ENCODE measurements at regions not wholly inside any gene's neighbourhood (a gene's known extent, or its start where the extent isn't known, plus 50 kb on each side); places are given as distances from the start of the nearest gene placed in this dataset.

GRCh38 chr10:112082120-112082519, 101.4 kb downstream of the GPAM start:
- Histone ChIP-seq H3K4me2 (ENCODE audit: insufficient read depth in 1 of 2, low read depth in 2 of 2, low read length in 2 of 2) (no peak overlapping the region), H3K79me1 (ENCODE audit: low read depth, low read length) (no peaks in the 10 kb centered on the region), H3K23ac (ENCODE audit: insufficient read length) (no peak overlapping the region), H3K36me3 (ENCODE audit: control insufficient read depth in 2 of 4, insufficient read depth in 4 of 4, low read length in 3 of 4) (no peaks in the 10 kb centered on the region), H3K18ac (ENCODE audit: extremely low read depth, low read length) (no peak overlapping the region), H4K5ac (ENCODE audit: insufficient read length, low read depth, low read length) (no peak overlapping the region), H4K20me1 (replicated peaks in 1 of 2; ENCODE audit: control insufficient read depth in 1 of 2, insufficient read depth in 2 of 2, low read length in 2 of 2) (peaks cover 0 to 1% of the 10 kb centered on the region in 2 experiments), H4K91ac (replicated peaks; ENCODE audit: insufficient read length, low read length) (no peak overlapping the region), H2BK20ac (ENCODE audit: low read length) (no peak overlapping the region), H2BK12ac (ENCODE audit: low read depth, low read length) (no peak overlapping the region), H3K4me1 (replicated peaks in 1 of 4; ENCODE audit: control insufficient read depth in 3 of 4, insufficient read depth in 4 of 4, low read length in 3 of 4) (peaks cover 0 to 3% (median 1%) of the 10 kb centered on the region in 4 experiments; a peak in 1 of 7 replicates), H2AK5ac (ENCODE audit: low read depth, low read length) (no peak overlapping the region), H3K27me3 (replicated peaks in 1 of 4; ENCODE audit: control insufficient read depth in 3 of 4, extremely low read depth in 1 of 4, insufficient read depth in 3 of 4, low read length in 3 of 4) (peaks cover 0 to under 1% (median 0%) of the 10 kb centered on the region in 4 experiments; a peak in 1 of 7 replicates), H2BK15ac (ENCODE audit: low read length) (no peak overlapping the region), H3K4me3 (ENCODE audit: extremely low read depth in 1 of 4, insufficient read depth in 2 of 4, low read depth in 3 of 4, low read length in 4 of 4) (no peak overlapping the region), H2BK120ac (replicated peaks; ENCODE audit: low read depth, low read length) (no peak overlapping the region), H3K23me2 (ENCODE audit: low read depth, low read length) (no peaks in the 10 kb centered on the region), H3K14ac (ENCODE audit: insufficient read length) (no peak overlapping the region), H2BK5ac (ENCODE audit: low read depth, low read length) (no peak overlapping the region), H3K9ac (replicated peaks in 1 of 4; ENCODE audit: extremely low read depth in 1 of 4, low read depth in 3 of 4, low read length in 3 of 4) (no peak overlapping the region), H4K8ac (ENCODE audit: extremely low read depth, insufficient read depth, low read length) (no peak overlapping the region), H3K4ac (replicated peaks; ENCODE audit: insufficient read length, low read depth, low read length) (no peak overlapping the region), H3K27ac (ENCODE audit: low read depth, low read length) (no peak overlapping the region), H3K56ac (replicated peaks; ENCODE audit: insufficient read length, low read depth, low read length) (no peak overlapping the region), H3K9me3 (ENCODE audit: insufficient read depth in 2 of 2, low read depth in 1 of 2, low read length in 1 of 2) (no peaks in the 10 kb centered on the region), H2AFZ (ENCODE audit: low read length) (no peak overlapping the region), H3K79me2 (ENCODE audit: control insufficient read depth in 1 of 2, insufficient read depth in 2 of 2, low read length in 2 of 2) (no peaks in the 10 kb centered on the region)
- ChIA-PET CTCF (ENCODE audit: partially characterized antibody) (interaction anchor here (0.7 to 1.6 kb wide), 3 partner anchors 34 to 58 kb away, joined by 3 to 7 read pairs (median 5); no protein-coding TSS in a partner anchor), POLR2A (ENCODE audit: partially characterized antibody) (no interaction called here)
- WGBS, 2 experiments (ENCODE audit: extremely low coverage in 1 of 2, insufficient coverage in 1 of 2, insufficient read length in 1 of 2, insufficient replicate concordance in 2 of 2, low coverage in 1 of 2, low lambda C conversion rate in 2 of 2, missing lambda C conversion rate in 1 of 2), result 89% methylated on average over 5 of the region's 5 CpGs; no CpG with 5 or more reads in 1 of the 2 experiments
- DNase-seq (ENCODE audit: low read depth in 1 of 2, low spot score in 2 of 2) (no peak), FAIRE-seq (no peak)
- TF ChIP-seq POU5F1 (IDR thresholded peaks at IDR 0.05; ENCODE audit: low read depth, low read length), result no peak
- TF ChIP-seq RXRA (IDR thresholded peaks at IDR 0.05; ENCODE audit: insufficient read depth, low read depth, low read length), result no peak
- no peak for TF ChIP-seq YY1 (IDR thresholded peaks at IDR 0.05; ENCODE audit: low read depth, low read length)
- no peak for TF ChIP-seq CBX5 (IDR thresholded peaks at IDR 0.05; ENCODE audit: low read depth, low read length)
- no peak for TF ChIP-seq HDAC6 (IDR thresholded peaks at IDR 0.05; ENCODE audit: low read depth, low read length)
- no peak for TF ChIP-seq ZNF274 (IDR thresholded peaks at IDR 0.05; ENCODE audit: borderline replicate concordance, extremely low read depth, low read length)
- TF ChIP-seq JUN (IDR thresholded peaks at IDR 0.05; ENCODE audit: low read depth, low read length), result no peak

All from H1 (cell line).